Transverse colon (tissue), 4 donors: ENCODE measurements at regions not wholly inside any gene's neighbourhood (a gene's known extent, or its start where the extent isn't known, plus 50 kb on each side); places are given as distances from the start of the nearest gene placed in this dataset.

ENCODE experiments used
- EP300 ChIP-seq: sonication (generic); formaldehyde crosslinking; IDR thresholded peaks from one replicate; pipeline ENCODE4 v1.6.1; 2017; ENCODE audit warnings: antibody characterized with exemption, low read depth
- POLR2A ChIP-seq: fragments of 450-650 bp; IDR thresholded peaks from one replicate; pipeline ENCODE4 v1.6.1; 2016; ENCODE audit warnings: antibody characterized with exemption, mild to moderate bottlenecking, moderate library complexity
- POLR2AphosphoS5 ChIP-seq, 3 donors: sonication (generic); formaldehyde crosslinking; IDR thresholded peaks; one replicate each; pipeline ENCODE4 v1.6.1; 2016; ENCODE audit warnings: antibody characterized with exemption in 3 of 3
- TF ChIP-seq, protein P1 (sequence below), 5 experiments: fragments of 200-600 bp in 3 of 5; fragments of 450-650 bp in 2 of 5; sonication (generic) in 3 of 5; IDR thresholded peaks; 1 replicate in 2 of 5; 2 replicates in 3 of 5; pipeline ENCODE4 v1.5.1; 2016 to 2017; ENCODE audit warnings: antibody characterized with exemption in 5 of 5, inconsistent platforms in 3 of 5, mild to moderate bottlenecking in 2 of 5, moderate library complexity in 1 of 5

DNA sequence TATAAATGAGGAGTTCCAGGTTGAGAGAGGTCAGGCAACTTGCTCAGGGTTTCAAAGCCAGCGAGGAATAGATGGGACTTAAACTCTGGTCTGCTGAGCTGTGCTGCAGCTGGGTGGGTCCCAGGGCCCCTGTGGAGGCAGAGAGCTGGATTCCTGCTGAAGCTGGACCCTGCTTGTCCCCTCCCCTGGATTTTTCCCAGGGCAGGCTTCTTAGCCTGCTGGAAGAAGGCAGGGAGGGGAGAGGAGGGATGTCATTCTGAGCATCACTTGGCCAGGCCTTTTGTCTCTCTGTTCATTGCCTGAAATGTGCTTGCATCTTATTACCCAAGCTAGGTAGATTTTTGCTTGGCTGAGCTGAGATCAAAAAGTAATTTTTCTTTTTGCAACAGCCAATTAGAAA is 133.7 kb downstream of the DHX35 start:
- TF ChIP-seq, protein P1, sequence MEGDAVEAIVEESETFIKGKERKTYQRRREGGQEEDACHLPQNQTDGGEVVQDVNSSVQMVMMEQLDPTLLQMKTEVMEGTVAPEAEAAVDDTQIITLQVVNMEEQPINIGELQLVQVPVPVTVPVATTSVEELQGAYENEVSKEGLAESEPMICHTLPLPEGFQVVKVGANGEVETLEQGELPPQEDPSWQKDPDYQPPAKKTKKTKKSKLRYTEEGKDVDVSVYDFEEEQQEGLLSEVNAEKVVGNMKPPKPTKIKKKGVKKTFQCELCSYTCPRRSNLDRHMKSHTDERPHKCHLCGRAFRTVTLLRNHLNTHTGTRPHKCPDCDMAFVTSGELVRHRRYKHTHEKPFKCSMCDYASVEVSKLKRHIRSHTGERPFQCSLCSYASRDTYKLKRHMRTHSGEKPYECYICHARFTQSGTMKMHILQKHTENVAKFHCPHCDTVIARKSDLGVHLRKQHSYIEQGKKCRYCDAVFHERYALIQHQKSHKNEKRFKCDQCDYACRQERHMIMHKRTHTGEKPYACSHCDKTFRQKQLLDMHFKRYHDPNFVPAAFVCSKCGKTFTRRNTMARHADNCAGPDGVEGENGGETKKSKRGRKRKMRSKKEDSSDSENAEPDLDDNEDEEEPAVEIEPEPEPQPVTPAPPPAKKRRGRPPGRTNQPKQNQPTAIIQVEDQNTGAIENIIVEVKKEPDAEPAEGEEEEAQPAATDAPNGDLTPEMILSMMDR (IDR thresholded peaks at IDR 0.05) = no peak
- TF ChIP-seq POLR2A (no peak), EP300 (no peak), POLR2AphosphoS5 (IDR thresholded peaks at IDR 0.05) (no peak)
